DLD1 (cell line): ENCODE measurements at regions not wholly inside any gene's neighbourhood (a gene's known extent, or its start where the extent isn't known, plus 50 kb on each side); places are given as distances from the start of the nearest gene placed in this dataset.

Source experiments
- in situ Hi-C: cut with HindIII; loops from 2 replicates; pipeline ENCODE4 v1.10.0; 2017; ENCODE audit warnings: low sequenced_read_pairs

- in situ Hi-C loops, result no loop called here
These were observed 661.2 kb downstream of the TBC1D4 start for GRCh38 chr13:74820809-74821208.

GRCh38 chr13:74819549-74819948 is 662.4 kb downstream of the TBC1D4 start:
- in situ Hi-C loops, result no loop called here

- in situ Hi-C loops, result no loop called here
These were observed 665.2 kb downstream of the TBC1D4 start for GRCh38 chr13:74816737-74817136.

- in situ Hi-C loops, result no loop called here
These were observed 662.0 kb upstream of the KLF12 start for GRCh38 chr13:74796157-74796556.

- in situ Hi-C loops, result no loop called here
These were observed 661.3 kb upstream of the KLF12 start for GRCh38 chr13:74795526-74795925.

GRCh38 chr13:74794582-74794981 is 660.4 kb upstream of the KLF12 start:
- in situ Hi-C loops, result no loop called here

GRCh38 chr13:74794147-74794546 is 659.9 kb upstream of the KLF12 start:
- in situ Hi-C loops, result no loop called here

- in situ Hi-C loops, result no loop called here
These were observed 650.8 kb upstream of the KLF12 start for GRCh38 chr13:74784959-74785358.

GRCh38 chr13:74778946-74779345 is 644.7 kb upstream of the KLF12 start:
- in situ Hi-C loops, result no loop called here

GRCh38 chr13:74778087-74778486 is 643.9 kb upstream of the KLF12 start:
- in situ Hi-C loops, result no loop called here

GRCh38 chr13:74774264-74774663 is 640.1 kb upstream of the KLF12 start:
- in situ Hi-C loops, result no loop called here

GRCh38 chr13:74773248-74773647 is 639.0 kb upstream of the KLF12 start:
- in situ Hi-C loops, result no loop called here

GRCh38 chr13:74771964-74772363 is 637.8 kb upstream of the KLF12 start:
- in situ Hi-C loops, result no loop called here

- in situ Hi-C loops, result no loop called here
These were observed 636.2 kb upstream of the KLF12 start for GRCh38 chr13:74770361-74770760.

- in situ Hi-C loops, result no loop called here
These were observed 635.1 kb upstream of the KLF12 start for GRCh38 chr13:74769333-74769732.

- in situ Hi-C loops, result no loop called here
These were observed 634.4 kb upstream of the KLF12 start for GRCh38 chr13:74768521-74769085.

GRCh38 chr13:74767050-74767449 is 632.8 kb upstream of the KLF12 start:
- in situ Hi-C loops, result no loop called here

- in situ Hi-C loops, result no loop called here
These were observed 631.8 kb upstream of the KLF12 start for GRCh38 chr13:74765955-74766354.

GRCh38 chr13:74761801-74762757 is 627.9 kb upstream of the KLF12 start:
- in situ Hi-C loops, result no loop called here

- in situ Hi-C loops, result no loop called here
These were observed 624.0 kb upstream of the KLF12 start for GRCh38 chr13:74758188-74758587.

- in situ Hi-C loops, result no loop called here
These were observed 620.9 kb upstream of the KLF12 start for GRCh38 chr13:74755065-74755464.

GRCh38 chr13:74751739-74752138 is 617.5 kb upstream of the KLF12 start:
- in situ Hi-C loops, result no loop called here
